GM12875 (cell line): ENCODE measurements at regions not wholly inside any gene's neighbourhood (a gene's known extent, or its start where the extent isn't known, plus 50 kb on each side); places are given as distances from the start of the nearest gene placed in this dataset.

ENCODE experiments used
- H3K4me3 ChIP-seq: one replicate; pipeline ENCODE4 v1.5.1; 2011; ENCODE audit warnings: low read depth, low read length, control low read depth
- TF ChIP-seq, protein P1 (sequence below): IDR thresholded peaks from 2 replicates; pipeline ENCODE4 v1.5.1; 2011; ENCODE audit warnings: low read depth, mild to moderate bottlenecking, control low read depth, inconsistent platforms, low read length, moderate library complexity, borderline replicate concordance; ENCODE audit not compliant: insufficient read depth

GRCh38 chr5:112682621-112683061 lies 55.0 kb upstream of the APC start:
- TF ChIP-seq, protein P1, sequence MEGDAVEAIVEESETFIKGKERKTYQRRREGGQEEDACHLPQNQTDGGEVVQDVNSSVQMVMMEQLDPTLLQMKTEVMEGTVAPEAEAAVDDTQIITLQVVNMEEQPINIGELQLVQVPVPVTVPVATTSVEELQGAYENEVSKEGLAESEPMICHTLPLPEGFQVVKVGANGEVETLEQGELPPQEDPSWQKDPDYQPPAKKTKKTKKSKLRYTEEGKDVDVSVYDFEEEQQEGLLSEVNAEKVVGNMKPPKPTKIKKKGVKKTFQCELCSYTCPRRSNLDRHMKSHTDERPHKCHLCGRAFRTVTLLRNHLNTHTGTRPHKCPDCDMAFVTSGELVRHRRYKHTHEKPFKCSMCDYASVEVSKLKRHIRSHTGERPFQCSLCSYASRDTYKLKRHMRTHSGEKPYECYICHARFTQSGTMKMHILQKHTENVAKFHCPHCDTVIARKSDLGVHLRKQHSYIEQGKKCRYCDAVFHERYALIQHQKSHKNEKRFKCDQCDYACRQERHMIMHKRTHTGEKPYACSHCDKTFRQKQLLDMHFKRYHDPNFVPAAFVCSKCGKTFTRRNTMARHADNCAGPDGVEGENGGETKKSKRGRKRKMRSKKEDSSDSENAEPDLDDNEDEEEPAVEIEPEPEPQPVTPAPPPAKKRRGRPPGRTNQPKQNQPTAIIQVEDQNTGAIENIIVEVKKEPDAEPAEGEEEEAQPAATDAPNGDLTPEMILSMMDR = no peak
- H3K4me3 ChIP-seq = no peak overlapping the region

- H3K4me3 ChIP-seq = no peak overlapping the region
- TF ChIP-seq, protein P1 = no peak
Measured at GRCh38 chr5:112684121-112684520, 53.6 kb upstream of the APC start.

- H3K4me3 ChIP-seq = no peak overlapping the region
- TF ChIP-seq, protein P1 = no peak
Measured at GRCh38 chr5:112684737-112685136, 52.9 kb upstream of the APC start.

GRCh38 chr5:112685386-112685785 lies 52.3 kb upstream of the APC start:
- H3K4me3 ChIP-seq = no peak overlapping the region
- TF ChIP-seq, protein P1 = no peak

DNA sequence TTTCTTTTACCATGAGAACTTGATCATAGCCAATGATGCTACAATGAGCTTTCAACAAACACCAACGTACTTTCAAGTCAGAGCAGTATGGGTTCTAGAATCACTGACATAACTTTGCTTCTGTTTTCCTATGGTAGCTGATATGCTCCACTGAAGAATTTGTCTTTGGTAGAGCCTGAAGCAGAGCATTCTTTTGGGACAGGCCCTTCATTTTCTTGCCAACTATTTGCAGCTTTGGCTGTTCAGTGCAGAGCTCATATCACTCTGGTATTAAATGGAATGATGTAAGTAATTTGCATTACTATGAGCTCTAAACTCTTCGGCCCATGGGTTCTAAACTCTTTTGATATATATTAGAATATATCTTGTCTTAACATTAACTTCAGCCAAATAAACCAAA lies 51.8 kb upstream of the APC start:
- TF ChIP-seq, protein P1 = no peak

DNA sequence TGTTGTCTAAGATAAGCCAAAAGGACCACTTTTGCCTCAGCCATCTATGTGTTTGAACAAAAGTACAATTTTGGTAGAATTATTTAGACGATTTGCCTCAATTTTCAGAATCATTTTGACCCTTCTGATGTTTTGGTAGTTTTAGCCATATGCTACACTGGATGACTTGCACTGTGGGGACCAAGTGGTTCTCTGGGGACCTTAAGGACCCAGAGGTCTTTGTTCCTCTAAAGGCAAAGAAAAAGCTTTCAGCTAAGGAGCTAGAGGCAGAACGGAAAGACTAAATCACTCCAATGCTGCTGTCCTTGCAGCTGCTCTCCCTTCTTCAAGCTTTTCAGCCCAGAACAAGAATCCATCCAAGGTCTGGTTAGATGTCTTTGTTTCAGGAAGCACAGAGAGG lies 51.0 kb upstream of the APC start:
- H3K4me3 ChIP-seq = no peak overlapping the region
- TF ChIP-seq, protein P1 = no peak

More for the DNA sequence above, 51.8 kb upstream of the APC start:
- no peak overlapping the region for H3K4me3 ChIP-seq

GRCh38 chr5:112687306-112687705 lies 50.4 kb upstream of the APC start:
- TF ChIP-seq, protein P1 = no peak
- H3K4me3 ChIP-seq = no peak overlapping the region
